K562 (cell line): ENCODE measurements at regions not wholly inside any gene's neighbourhood (a gene's known extent, or its start where the extent isn't known, plus 50 kb on each side); places are given as distances from the start of the nearest gene placed in this dataset.

Experiments
- ATAC-seq: fragments of 200-7000 bp; cut with Tn5 transposase; 3 replicates; pipeline ENCODE4 v1.9.1; 2020; ENCODE audit warnings: moderate library complexity
- BruUV-seq: library from RNA; stranded (reverse); fragments of 400-500 nt; replicated peaks from 2 replicates; lab custom pipeline; 2021; lab: Mats Ljungman, UMichigan
- CTCF ChIA-PET: fragments of 300-600 bp; formaldehyde crosslinking; extraction: SDS; loops from one replicate; lab custom pipeline; 2021; ENCODE audit warnings: low intra/inter-chr PET ratio; lab: Yijun Ruan, JAX
- POLR2A ChIA-PET: fragments of 300-600, 350-650 bp; sonication (Branson Sonifier 250); formaldehyde crosslinking; extraction: SDS; loops from one replicate; lab custom pipeline; 2021; ENCODE audit warnings: antibody characterized with exemption, inconsistent platforms; lab: Yijun Ruan, JAX
- DNase-seq, 4 experiments: peaks; one replicate each; pipeline versions ENCODE4 v3.0.0 to v3.0.0-alpha.2; 2011 to 2018; ENCODE audit warnings: low spot score in 3 of 4, mixed read lengths in 3 of 4; ENCODE audit errors: extremely low read depth in 1 of 4
- FAIRE-seq: peaks from 2 replicates; lab custom pipeline; 2011; peaks lifted over from hg19 to GRCh38; lab: Jason Lieb, UNC
- H2AFZ ChIP-seq: 2 replicates; pipeline ENCODE4 v1.6.0; 2011; ENCODE audit warnings: low read depth, low read length, control low read depth, inconsistent platforms
- H3K27ac ChIP-seq: fragments of 200-600 bp; 3 replicates; pipeline ENCODE4 v1.8.0; 2011; ENCODE audit warnings: low read depth, mild to moderate bottlenecking, control low read depth, inconsistent platforms, low read length, moderate library complexity, mixed read lengths; ENCODE audit errors: extremely low read depth
- H3K27me3 ChIP-seq, 2 experiments: fragments of 300-600 bp in 1 of 2; 2 replicates in 1 of 2; 3 replicates in 1 of 2; pipeline versions ENCODE4 v1.6.0 to v1.8.0; 2011; ENCODE audit warnings: inconsistent platforms in 2 of 2, low read length in 2 of 2, mild to moderate bottlenecking in 1 of 2, mixed read lengths in 1 of 2, moderate library complexity in 1 of 2; ENCODE audit not compliant: control insufficient read depth in 2 of 2, insufficient read depth in 2 of 2
- H3K36me3 ChIP-seq: fragments of 300-600 bp; 3 replicates; pipeline ENCODE4 v1.8.0; 2011; ENCODE audit warnings: mild to moderate bottlenecking, low read length, inconsistent platforms; ENCODE audit not compliant: control insufficient read depth, insufficient read depth
- H3K4me1 ChIP-seq, 2 experiments: fragments of 200-600 bp in 1 of 2; replicated peaks in 1 of 2; 2 replicates in 1 of 2; 3 replicates in 1 of 2; pipeline versions ENCODE4 v1.5.1 to v1.8.0; 2011; ENCODE audit warnings: inconsistent platforms in 2 of 2, low read length in 2 of 2, mild to moderate bottlenecking in 1 of 2, mixed read lengths in 1 of 2, moderate library complexity in 1 of 2; ENCODE audit not compliant: control insufficient read depth in 2 of 2, insufficient read depth in 2 of 2
- H3K4me2 ChIP-seq: 2 replicates; pipeline ENCODE4 v1.6.1; 2011; ENCODE audit warnings: low read length, control low read depth, inconsistent platforms, mixed read lengths; ENCODE audit not compliant: insufficient read depth
- H3K4me3 ChIP-seq: fragments of 200-600 bp; sonication (generic), shearing (Covaris generic); 2 replicates; pipeline ENCODE4 v1.5.1; 2016; ENCODE audit warnings: control low read depth, inconsistent platforms
- H3K79me2 ChIP-seq: fragments of 200-600 bp; 3 replicates; pipeline ENCODE4 v1.8.0; 2011; ENCODE audit warnings: low read length, inconsistent platforms; ENCODE audit not compliant: control insufficient read depth, insufficient read depth
- H3K9ac ChIP-seq, 2 experiments: 2 replicates each; pipeline versions ENCODE4 v1.6.0 to v1.6.1; 2011; ENCODE audit warnings: low read depth in 2 of 2, low read length in 2 of 2, control low read depth in 1 of 2, inconsistent platforms in 1 of 2, mild to moderate bottlenecking in 1 of 2, mixed read lengths in 1 of 2; ENCODE audit not compliant: insufficient read depth in 1 of 2
- H3K9me1 ChIP-seq: one replicate; pipeline ENCODE4 v1.6.0; 2011; ENCODE audit warnings: inconsistent platforms, mild to moderate bottlenecking, low read length, moderate library complexity; ENCODE audit not compliant: control insufficient read depth, insufficient read depth
- H3K9me3 ChIP-seq: replicated peaks from 2 replicates; pipeline ENCODE4 v1.5.1; 2011; ENCODE audit warnings: low read depth, low read length, inconsistent platforms; ENCODE audit not compliant: control insufficient read depth, insufficient read depth
- H4K20me1 ChIP-seq: replicated peaks from 2 replicates; pipeline ENCODE4 v1.6.1; 2011; ENCODE audit warnings: low read length, inconsistent platforms, mixed read lengths; ENCODE audit not compliant: control insufficient read depth, insufficient read depth
- BRF2 ChIP-seq: IDR thresholded peaks from 3 replicates; pipeline ENCODE4 v1.6.1; 2011; ENCODE audit warnings: borderline replicate concordance, mild to moderate bottlenecking; ENCODE audit not compliant: insufficient read length, insufficient read depth
- HMG20A ChIP-seq: fragments of 450-650 bp; formaldehyde crosslinking; conservative IDR thresholded peaks from 2 replicates; pipeline ENCODE4 v1.4.0; 2020; ENCODE audit warnings: mild to moderate bottlenecking, mixed read lengths
- MCM5 ChIP-seq: fragments of 450-650 bp; IDR thresholded peaks from 2 replicates; pipeline ENCODE4 v1.6.1; 2016; ENCODE audit warnings: low read depth
- NFE2 ChIP-seq: IDR thresholded peaks from 2 replicates; pipeline ENCODE4 v1.6.1; 2014; ENCODE audit warnings: antibody characterized with exemption, low read depth
- PHB ChIP-seq: fragments of 250-450 bp; sonication (Bioruptor Pico); IDR thresholded peaks from 2 replicates; pipeline ENCODE4 v1.5.0; 2021
- POLR3G ChIP-seq: IDR thresholded peaks from 2 replicates; pipeline ENCODE4 v1.6.1; 2011; ENCODE audit not compliant: insufficient read length, insufficient replicate concordance; ENCODE audit errors: extremely low read depth
- SAFB ChIP-seq: fragments of 200-400 bp; formaldehyde crosslinking; IDR thresholded peaks from 2 replicates; pipeline ENCODE4 v1.6.1; 2017; ENCODE audit warnings: low read depth, low read length, borderline replicate concordance
- SMARCA4 ChIP-seq: fragments of 450-650 bp; IDR thresholded peaks from 2 replicates; pipeline ENCODE4 v1.6.1; 2016
- SREBF2 ChIP-seq: sonication (generic); formaldehyde crosslinking; IDR thresholded peaks from 2 replicates; pipeline ENCODE4 v1.4.0; 2020; ENCODE audit warnings: mild to moderate bottlenecking, missing genetic modification reagents
- SRSF9 ChIP-seq: fragments of 200-400 bp; formaldehyde crosslinking; IDR thresholded peaks from 2 replicates; pipeline ENCODE4 v1.6.1; 2017; ENCODE audit warnings: low read depth, low read length, borderline replicate concordance
- TFAM ChIP-seq: fragments of 250-450 bp; sonication (Bioruptor Pico); conservative IDR thresholded peaks from 2 replicates; pipeline ENCODE4 v1.5.0; 2021; ENCODE audit warnings: mild to moderate bottlenecking, moderate library complexity
- whole genome bisulfite sequencing: fragments of 100-300 bp; shearing (Covaris generic); methylation state at CpG from one replicate; pipeline ENCODE4 v1.1.6; 2016; ENCODE audit warnings: low coverage, mixed read lengths; ENCODE audit not compliant: insufficient coverage; ENCODE audit errors: missing lambda C conversion rate; 5-methylcytosine and 5-hydroxymethylcytosine counted together
- in situ Hi-C: fragments of 300-500 bp; cut with MboI; formaldehyde crosslinking; loops from 4 replicates; pipeline ENCODE4 v1.15.0; 2018; ENCODE audit warnings: inconsistent platforms, mixed read lengths
- intact Hi-C: fragments of 100-400 bp; cut with micrococcal nuclease; formaldehyde crosslinking; loops from 2 replicates; pipeline ENCODE4 v1.14.2; 2022

DNA sequence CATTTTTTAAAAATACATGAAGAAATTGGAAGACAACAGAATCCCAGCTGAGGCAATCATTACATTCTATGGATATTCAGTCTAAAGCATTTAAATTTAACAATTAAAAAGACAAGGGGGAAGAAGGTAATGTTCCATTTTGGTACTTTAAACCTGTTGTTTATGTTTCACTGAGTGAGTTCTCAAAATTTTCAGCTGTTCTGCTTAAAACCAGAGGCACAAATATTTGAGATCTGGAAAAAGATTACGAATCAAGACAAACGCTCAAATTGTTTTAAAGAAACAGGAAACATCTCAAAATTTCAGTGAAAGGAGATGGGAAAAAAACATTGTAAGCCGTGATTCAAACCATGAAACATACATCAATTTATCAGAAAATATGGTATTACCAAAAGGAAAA lies 656.2 kb upstream of the CHAC2 start (continued):
- no peak for TF ChIP-seq SRSF9
- TF ChIP-seq, all 486 proteins: peak for 0

DNA sequence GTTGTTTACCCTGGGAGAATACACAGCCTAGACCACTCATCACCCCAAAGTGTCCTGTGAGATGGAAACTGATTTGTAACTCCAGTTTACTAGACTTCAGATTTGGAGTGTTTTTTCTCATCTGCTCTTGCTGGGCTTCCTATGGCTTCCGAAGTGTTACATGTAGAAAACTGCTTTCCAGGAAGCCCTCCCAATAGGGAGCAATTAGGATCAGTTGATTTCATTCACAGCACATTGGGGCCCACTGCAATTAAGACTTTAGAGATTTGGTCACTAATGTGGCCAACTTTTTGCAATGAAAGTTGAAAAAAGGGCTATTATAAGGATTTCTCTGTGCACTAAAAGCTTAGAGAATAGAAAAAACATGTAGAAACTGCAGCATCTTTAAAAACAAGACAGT lies 656.6 kb upstream of the CHAC2 start:
- no peak for TF ChIP-seq PHB (CRISPR knock-in tag)
- H3K36me3 ChIP-seq: no peaks in the 10 kb centered on the region
- no peak for FAIRE-seq
- no peak overlapping the region for H3K4me2 ChIP-seq
- no peak overlapping the region for H2AFZ ChIP-seq
- H3K4me1 ChIP-seq: no peaks in the 10 kb centered on the region
- CTCF ChIA-PET: no interaction called here
- intact Hi-C loops (no loop called here), in situ Hi-C loops (no loop called here)
- no peak for ATAC-seq
- H3K27ac ChIP-seq: no peak overlapping the region
- no peak for DNase-seq
- BruUV-seq: no TSS peak
- no peaks in the 10 kb centered on the region for H3K9me1 ChIP-seq
- no peaks in the 10 kb centered on the region for H3K27me3 ChIP-seq
- no peaks in the 10 kb centered on the region for H3K79me2 ChIP-seq
- H3K9me3 ChIP-seq: no peaks in the 10 kb centered on the region
- POLR2A ChIA-PET: no interaction called here
- no peak overlapping the region for H3K9ac ChIP-seq
- 0% methylated on average over 1 of the region's 1 CpG for WGBS
- no peak overlapping the region for H3K4me3 ChIP-seq
- H4K20me1 ChIP-seq: no peaks in the 10 kb centered on the region

DNA sequence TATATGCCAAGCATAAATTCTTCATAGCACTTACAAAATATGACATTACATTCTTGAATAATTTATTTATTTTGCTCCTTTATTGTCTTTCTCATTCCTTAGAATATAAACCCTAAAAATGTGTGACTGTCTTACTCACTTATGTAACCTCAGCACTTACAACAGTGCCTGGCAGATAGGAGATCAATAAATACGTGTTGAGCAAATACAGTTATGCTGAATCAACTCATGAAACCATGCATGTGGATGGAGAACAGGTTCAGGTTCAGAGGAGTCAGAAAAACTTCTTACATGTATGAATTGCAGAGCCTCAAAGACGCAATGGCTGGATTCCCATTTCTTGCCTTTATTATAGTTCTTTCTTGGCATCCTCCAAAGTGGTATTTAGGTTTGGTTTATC lies 659.4 kb upstream of the CHAC2 start:
- H3K79me2 ChIP-seq: no peaks in the 10 kb centered on the region
- ChIA-PET CTCF (no interaction called here), POLR2A (no interaction called here)
- BruUV-seq: no TSS peak
- intact Hi-C loops (no loop called here), in situ Hi-C loops (no loop called here)
- no peaks in the 10 kb centered on the region for H3K27me3 ChIP-seq
- TF ChIP-seq SMARCA4 (no peak), SREBF2 (CRISPR knock-in tag) (no peak), NFE2 (no peak), HMG20A (CRISPR knock-in tag) (no peak), TFAM (CRISPR knock-in tag) (no peak), MCM5 (no peak), POLR3G (no peak), SAFB (no peak), BRF2 (no peak)
- H3K4me1 ChIP-seq: no peaks in the 10 kb centered on the region
- no peak for DNase-seq
- no peak overlapping the region for H2AFZ ChIP-seq
- H3K9me1 ChIP-seq: no peaks in the 10 kb centered on the region
- 3% methylated on average over 2 of the region's 2 CpGs for WGBS
- no peak overlapping the region for H3K27ac ChIP-seq
- no peak overlapping the region for H3K9ac ChIP-seq
- no peak for ATAC-seq
- no peaks in the 10 kb centered on the region for H3K9me3 ChIP-seq
- no peaks in the 10 kb centered on the region for H3K36me3 ChIP-seq
- FAIRE-seq: no peak
- H3K4me3 ChIP-seq: no peak overlapping the region
- H4K20me1 ChIP-seq: no peaks in the 10 kb centered on the region
- no peak overlapping the region for H3K4me2 ChIP-seq
